A549 (cell line): ENCODE measurements at regions not wholly inside any gene's neighbourhood (a gene's known extent, or its start where the extent isn't known, plus 50 kb on each side); places are given as distances from the start of the nearest gene placed in this dataset.

ENCODE experiments used
- EP300 ChIP-seq, 2 experiments: fragments of >200 bp; sonication (Bioruptor Twin); formaldehyde crosslinking; IDR thresholded peaks; 2 replicates in 1 of 2; 3 replicates in 1 of 2; pipeline ENCODE4 v1.6.1; 2016 to 2017
- POLR2A ChIP-seq: IDR thresholded peaks from 2 replicates; pipeline ENCODE4 v1.6.1; 2012; ENCODE audit warnings: mild to moderate bottlenecking, low read length
- TF ChIP-seq, protein P1 (sequence below): fragments of >200 bp; sonication (Bioruptor Twin); formaldehyde crosslinking; IDR thresholded peaks from 3 replicates; pipeline ENCODE4 v1.5.1; 2016

DNA sequence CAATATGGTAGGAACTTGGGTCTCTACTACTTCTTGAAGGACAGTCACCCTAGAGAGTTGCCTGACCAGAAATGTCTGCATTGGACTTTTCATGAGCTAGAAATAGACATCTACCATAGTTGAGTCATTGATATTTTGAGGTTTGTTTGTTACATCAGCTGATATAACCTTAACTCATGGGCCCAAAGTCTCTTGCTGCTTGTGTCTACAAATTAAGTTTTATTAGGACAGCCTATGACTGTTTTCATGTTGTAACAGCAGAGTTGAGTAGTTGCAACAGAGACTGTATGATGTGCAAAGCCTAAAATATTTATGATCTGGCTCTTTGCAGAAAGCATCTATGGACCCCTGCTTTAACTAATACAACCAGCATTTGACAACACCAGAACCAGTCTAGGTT lies 155.3 kb downstream of the MIAT start:
- no peak for TF ChIP-seq EP300 (IDR thresholded peaks at IDR 0.05)
- TF ChIP-seq POLR2A = no peak
- TF ChIP-seq, protein P1, sequence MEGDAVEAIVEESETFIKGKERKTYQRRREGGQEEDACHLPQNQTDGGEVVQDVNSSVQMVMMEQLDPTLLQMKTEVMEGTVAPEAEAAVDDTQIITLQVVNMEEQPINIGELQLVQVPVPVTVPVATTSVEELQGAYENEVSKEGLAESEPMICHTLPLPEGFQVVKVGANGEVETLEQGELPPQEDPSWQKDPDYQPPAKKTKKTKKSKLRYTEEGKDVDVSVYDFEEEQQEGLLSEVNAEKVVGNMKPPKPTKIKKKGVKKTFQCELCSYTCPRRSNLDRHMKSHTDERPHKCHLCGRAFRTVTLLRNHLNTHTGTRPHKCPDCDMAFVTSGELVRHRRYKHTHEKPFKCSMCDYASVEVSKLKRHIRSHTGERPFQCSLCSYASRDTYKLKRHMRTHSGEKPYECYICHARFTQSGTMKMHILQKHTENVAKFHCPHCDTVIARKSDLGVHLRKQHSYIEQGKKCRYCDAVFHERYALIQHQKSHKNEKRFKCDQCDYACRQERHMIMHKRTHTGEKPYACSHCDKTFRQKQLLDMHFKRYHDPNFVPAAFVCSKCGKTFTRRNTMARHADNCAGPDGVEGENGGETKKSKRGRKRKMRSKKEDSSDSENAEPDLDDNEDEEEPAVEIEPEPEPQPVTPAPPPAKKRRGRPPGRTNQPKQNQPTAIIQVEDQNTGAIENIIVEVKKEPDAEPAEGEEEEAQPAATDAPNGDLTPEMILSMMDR = no peak
